ENCODE measurements at regions not wholly inside any gene's neighbourhood (a gene's known extent, or its start where the extent isn't known, plus 50 kb on each side); places are given as distances from the start of the nearest gene placed in this dataset. TPM values are rescaled to one million over a fixed set of nuclear protein-coding genes. Genes with fewer than 3 reads are reported as not detected.

DNA sequence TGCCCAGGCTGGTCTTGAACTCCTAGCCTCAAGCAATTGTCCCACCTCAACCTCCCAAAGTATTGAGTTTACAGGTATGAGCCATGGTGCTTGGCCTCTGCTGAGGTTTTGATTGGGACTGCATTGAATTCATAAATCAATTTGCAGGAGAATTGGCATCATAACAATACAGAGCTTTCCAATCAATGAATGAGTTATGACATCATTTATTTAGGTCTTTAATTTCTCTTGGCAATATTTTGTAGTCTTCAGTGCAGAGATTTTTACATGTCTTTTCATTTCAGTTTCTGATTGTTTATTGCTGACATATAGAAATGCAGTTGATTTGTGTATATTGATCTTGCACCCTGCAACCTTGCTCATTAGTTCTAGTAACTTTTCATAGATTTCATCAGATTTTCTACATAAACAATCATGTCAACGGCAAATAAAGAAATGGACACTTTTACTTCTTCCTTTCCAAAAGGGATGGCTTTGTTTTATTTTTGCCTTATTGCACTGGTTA is 119.9 kb downstream of the TFCP2L1 start:
- no peaks in the 10 kb centered on the region for H3K4me1 ChIP-seq (ENCODE audit: control insufficient read depth, extremely low read depth, insufficient read depth, low read length)
- FAIRE-seq (no peak), DNase-seq (ENCODE audit: low read depth, low spot score) (no peak)
- no peaks in the 10 kb centered on the region for H3K9me1 ChIP-seq (replicated peaks; ENCODE audit: control insufficient read depth, extremely low read depth, insufficient read depth, low read length)
- intact Hi-C loops (cut with micrococcal nuclease) (no loop called here), dilution Hi-C loops (cut with MboI; ENCODE audit: extremely low pct_ligation_motif_present, low sequenced_read_pairs) (no loop called here)
- H4K20me1 ChIP-seq (replicated peaks; ENCODE audit: control insufficient read depth, extremely low read depth, insufficient read depth, low read length), result no peaks in the 10 kb centered on the region
- H3K79me2 ChIP-seq (ENCODE audit: control insufficient read depth, insufficient read depth, low read length), result no peaks in the 10 kb centered on the region
- POLR2A ChIA-PET, result no interaction called here
- H3K4me3 ChIP-seq (replicated peaks in 1 of 3; ENCODE audit: insufficient read depth in 1 of 3, low read depth in 1 of 3, low read length in 3 of 3), result no peak overlapping the region
- TF ChIP-seq MAX (IDR thresholded peaks at IDR 0.05; ENCODE audit: insufficient read depth, insufficient read length), result no peak
- no peak for TF ChIP-seq POLR2A (IDR thresholded peaks at IDR 0.05; ENCODE audit: low read depth, low read length)
- TF ChIP-seq, protein P1, sequence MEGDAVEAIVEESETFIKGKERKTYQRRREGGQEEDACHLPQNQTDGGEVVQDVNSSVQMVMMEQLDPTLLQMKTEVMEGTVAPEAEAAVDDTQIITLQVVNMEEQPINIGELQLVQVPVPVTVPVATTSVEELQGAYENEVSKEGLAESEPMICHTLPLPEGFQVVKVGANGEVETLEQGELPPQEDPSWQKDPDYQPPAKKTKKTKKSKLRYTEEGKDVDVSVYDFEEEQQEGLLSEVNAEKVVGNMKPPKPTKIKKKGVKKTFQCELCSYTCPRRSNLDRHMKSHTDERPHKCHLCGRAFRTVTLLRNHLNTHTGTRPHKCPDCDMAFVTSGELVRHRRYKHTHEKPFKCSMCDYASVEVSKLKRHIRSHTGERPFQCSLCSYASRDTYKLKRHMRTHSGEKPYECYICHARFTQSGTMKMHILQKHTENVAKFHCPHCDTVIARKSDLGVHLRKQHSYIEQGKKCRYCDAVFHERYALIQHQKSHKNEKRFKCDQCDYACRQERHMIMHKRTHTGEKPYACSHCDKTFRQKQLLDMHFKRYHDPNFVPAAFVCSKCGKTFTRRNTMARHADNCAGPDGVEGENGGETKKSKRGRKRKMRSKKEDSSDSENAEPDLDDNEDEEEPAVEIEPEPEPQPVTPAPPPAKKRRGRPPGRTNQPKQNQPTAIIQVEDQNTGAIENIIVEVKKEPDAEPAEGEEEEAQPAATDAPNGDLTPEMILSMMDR (IDR thresholded peaks at IDR 0.05; ENCODE audit: extremely low read depth in 1 of 2, insufficient read depth in 1 of 2, low read depth in 1 of 2, low read length in 2 of 2), result no peak
- no peak for TF ChIP-seq FOS (IDR thresholded peaks at IDR 0.05; ENCODE audit: borderline replicate concordance, insufficient read depth, low read length)
- no peak for TF ChIP-seq EZH2 (IDR thresholded peaks at IDR 0.05; ENCODE audit: borderline replicate concordance, low read depth, low read length, severe bottlenecking)
- TF ChIP-seq POLR2AphosphoS5 (IDR thresholded peaks at IDR 0.05; ENCODE audit: insufficient read depth, low read depth, low read length), result no peak
- no peak for TF ChIP-seq GATA2 (IDR thresholded peaks at IDR 0.05; ENCODE audit: insufficient read depth, insufficient read length, low read depth, low read length)
- TF ChIP-seq JUN (IDR thresholded peaks at IDR 0.05; ENCODE audit: borderline replicate concordance, insufficient read depth, insufficient read length, low read depth), result no peak
- no peak for TF ChIP-seq MYC (IDR thresholded peaks at IDR 0.05; ENCODE audit: low read depth, low read length)
- no peaks in the 10 kb centered on the region for H3K36me3 ChIP-seq (ENCODE audit: control insufficient read depth in 2 of 2, extremely low read depth in 1 of 2, insufficient read depth in 2 of 2, low read length in 2 of 2)
- H3K9ac ChIP-seq (replicated peaks; ENCODE audit: extremely low read depth, insufficient read depth, low read length), result no peak overlapping the region
- BruUV-seq (replicated peaks), result no TSS peak
- no peak overlapping the region for H3K27ac ChIP-seq (ENCODE audit: insufficient read depth, low read depth, low read length)
- no peaks in the 10 kb centered on the region for H3K27me3 ChIP-seq (ENCODE audit: control insufficient read depth in 2 of 2, insufficient read depth in 2 of 2, low read length in 2 of 2)
- CTCF ChIA-PET, result no interaction called here
- H3K4me2 ChIP-seq (ENCODE audit: insufficient read depth, low read length), result no peak overlapping the region
- H3K9me3 ChIP-seq (replicated peaks; ENCODE audit: control insufficient read depth, insufficient read depth, low read length), result no peaks in the 10 kb centered on the region
- no peak overlapping the region for H2AFZ ChIP-seq (ENCODE audit: low read depth, low read length)

Small RNA genes in the stretch of these regions (small RNA-seq; reads per million reads assigned to genes)
- not detected for gene RF00019 (ENCODE audit: insufficient read depth, insufficient read length, low read depth, low replicate concordance)
